DND-41 (cell line): ENCODE measurements at regions not wholly inside any gene's neighbourhood (a gene's known extent, or its start where the extent isn't known, plus 50 kb on each side); places are given as distances from the start of the nearest gene placed in this dataset.

Source experiments
- ATAC-seq: fragments of 200-7000 bp; cut with Tn5 transposase; 3 replicates; pipeline ENCODE4 v1.9.1; 2021; ENCODE audit warnings: low read depth; ENCODE audit not compliant: insufficient read depth
- DNase-seq: peaks from one replicate; pipeline ENCODE4 v3.0.0-alpha.2; 2020
- H2AFZ ChIP-seq: 2 replicates; pipeline ENCODE4 v1.6.0; 2012; ENCODE audit warnings: low read depth, low read length
- H3K27ac ChIP-seq: 2 replicates; pipeline ENCODE4 v1.5.1; 2012; ENCODE audit warnings: low read length, inconsistent platforms
- H3K27me3 ChIP-seq: fragments of 200-600 bp; sonication (generic); 2 replicates; pipeline ENCODE4 v1.6.0; 2012; ENCODE audit warnings: low read length, mild to moderate bottlenecking, inconsistent platforms; ENCODE audit not compliant: insufficient read depth, poor library complexity
- H3K36me3 ChIP-seq: 2 replicates; pipeline ENCODE4 v1.5.1; 2012; ENCODE audit warnings: low read length, inconsistent platforms; ENCODE audit not compliant: insufficient read depth
- H3K4me1 ChIP-seq: 2 replicates; pipeline ENCODE4 v1.5.1; 2012; ENCODE audit warnings: mild to moderate bottlenecking, low read length; ENCODE audit not compliant: insufficient read depth
- H3K4me2 ChIP-seq: 2 replicates; pipeline ENCODE4 v1.6.0; 2012; ENCODE audit warnings: mild to moderate bottlenecking, moderate library complexity, low read length, inconsistent platforms; ENCODE audit not compliant: insufficient read depth
- H3K4me3 ChIP-seq, 2 experiments: fragments of 200-600 bp in 1 of 2; shearing (Covaris generic) in 1 of 2; 2 replicates each; pipeline ENCODE4 v1.5.1; 2012 to 2016; ENCODE audit warnings: inconsistent platforms in 2 of 2, low read length in 2 of 2, mild to moderate bottlenecking in 2 of 2, low read depth in 1 of 2, moderate library complexity in 1 of 2
- H3K79me2 ChIP-seq: 2 replicates; pipeline ENCODE4 v1.6.0; 2012; ENCODE audit warnings: low read length, inconsistent platforms; ENCODE audit not compliant: insufficient read depth
- H3K9ac ChIP-seq: 2 replicates; pipeline ENCODE4 v1.6.0; 2012; ENCODE audit warnings: low read depth, mild to moderate bottlenecking, inconsistent platforms, low read length, moderate library complexity
- H3K9me3 ChIP-seq: 2 replicates; pipeline ENCODE4 v1.5.1; 2012; ENCODE audit warnings: low read length, moderate library complexity, mild to moderate bottlenecking, inconsistent platforms; ENCODE audit not compliant: insufficient read depth, severe bottlenecking
- H4K20me1 ChIP-seq: 2 replicates; pipeline ENCODE4 v1.6.0; 2012; ENCODE audit warnings: low read length; ENCODE audit not compliant: insufficient read depth
- CTCF ChIP-seq: IDR thresholded peaks from 2 replicates; pipeline ENCODE4 v1.5.1; 2012; ENCODE audit warnings: borderline replicate concordance, low read length, moderate library complexity, mild to moderate bottlenecking; ENCODE audit not compliant: poor library complexity, severe bottlenecking; ENCODE audit errors: extremely low read depth
- EZH2 ChIP-seq: IDR thresholded peaks from 3 replicates; pipeline ENCODE4 v1.6.1; 2012; ENCODE audit warnings: borderline replicate concordance, low read depth, mild to moderate bottlenecking, moderate library complexity, low read length, inconsistent platforms; ENCODE audit not compliant: severe bottlenecking

- H3K79me2 ChIP-seq: no peaks in the 10 kb centered on the region
- H4K20me1 ChIP-seq: no peaks in the 10 kb centered on the region
- no peak overlapping the region for H3K9ac ChIP-seq
- no peak overlapping the region for H3K4me2 ChIP-seq
- ATAC-seq (no peak), DNase-seq (no peak)
- no peak overlapping the region for H2AFZ ChIP-seq
- H3K4me3 ChIP-seq: no peak overlapping the region
- H3K9me3 ChIP-seq: no peaks in the 10 kb centered on the region
- no peaks in the 10 kb centered on the region for H3K36me3 ChIP-seq
- TF ChIP-seq EZH2: no peak
- TF ChIP-seq CTCF: no peak
- H3K27me3 ChIP-seq: no peaks in the 10 kb centered on the region
- no peak overlapping the region for H3K27ac ChIP-seq
- H3K4me1 ChIP-seq: no peaks in the 10 kb centered on the region
Measured at GRCh38 chr16:59612094-59612493, 878.0 kb upstream of the GOT2 start.

- ATAC-seq: no peak
- no peak overlapping the region for H3K4me2 ChIP-seq
- H3K9me3 ChIP-seq: no peaks in the 10 kb centered on the region
- no peak overlapping the region for H3K9ac ChIP-seq
- H3K36me3 ChIP-seq: no peaks in the 10 kb centered on the region
- TF ChIP-seq EZH2 (no peak), CTCF (no peak)
- no peak overlapping the region for H3K4me3 ChIP-seq
- H2AFZ ChIP-seq: no peak overlapping the region
- H3K27ac ChIP-seq: no peak overlapping the region
- no peaks in the 10 kb centered on the region for H4K20me1 ChIP-seq
- no peaks in the 10 kb centered on the region for H3K4me1 ChIP-seq
- no peak for DNase-seq
- no peaks in the 10 kb centered on the region for H3K27me3 ChIP-seq
- H3K79me2 ChIP-seq: no peaks in the 10 kb centered on the region
Measured at GRCh38 chr16:59611556-59611955, 877.4 kb upstream of the GOT2 start.

GRCh38 chr16:59605706-59606105, 871.6 kb upstream of the GOT2 start:
- H3K9ac ChIP-seq: no peak overlapping the region
- ATAC-seq (no peak), DNase-seq (no peak)
- no peaks in the 10 kb centered on the region for H3K4me1 ChIP-seq
- H3K79me2 ChIP-seq: no peaks in the 10 kb centered on the region
- no peak overlapping the region for H3K4me2 ChIP-seq
- H4K20me1 ChIP-seq: no peaks in the 10 kb centered on the region
- no peaks in the 10 kb centered on the region for H3K9me3 ChIP-seq
- H3K4me3 ChIP-seq: no peak overlapping the region
- H3K27me3 ChIP-seq: no peaks in the 10 kb centered on the region
- no peak overlapping the region for H2AFZ ChIP-seq
- no peak for TF ChIP-seq EZH2
- no peak for TF ChIP-seq CTCF
- H3K36me3 ChIP-seq: no peaks in the 10 kb centered on the region
- no peak overlapping the region for H3K27ac ChIP-seq

- H2AFZ ChIP-seq: no peak overlapping the region
- no peaks in the 10 kb centered on the region for H3K4me1 ChIP-seq
- no peaks in the 10 kb centered on the region for H3K9me3 ChIP-seq
- H3K27ac ChIP-seq: no peak overlapping the region
- H3K36me3 ChIP-seq: no peaks in the 10 kb centered on the region
- H3K79me2 ChIP-seq: no peaks in the 10 kb centered on the region
- no peak for ATAC-seq
- H3K4me3 ChIP-seq: no peak overlapping the region
- H3K4me2 ChIP-seq: no peak overlapping the region
- H4K20me1 ChIP-seq: no peaks in the 10 kb centered on the region
- no peaks in the 10 kb centered on the region for H3K27me3 ChIP-seq
- DNase-seq: no peak
- no peak overlapping the region for H3K9ac ChIP-seq
- TF ChIP-seq CTCF: no peak
- TF ChIP-seq EZH2: no peak
Measured at GRCh38 chr16:59604354-59604753, 870.2 kb upstream of the GOT2 start.
